Lung (tissue), 11 donors: ENCODE measurements at regions not wholly inside any gene's neighbourhood (a gene's known extent, or its start where the extent isn't known, plus 50 kb on each side); places are given as distances from the start of the nearest gene placed in this dataset.

Experiments used
- ATAC-seq: fragments of 200-7000 bp; cut with Tn5 transposase; one replicate; pipeline ENCODE4 v1.9.1; 2020; ENCODE audit warnings: moderate number of reproducible peaks; ENCODE audit not compliant: insufficient read depth, low FRiP score
- DNase-seq, 3 donors: peaks; one replicate each; pipeline ENCODE4 v3.0.0-alpha.2; 2013 to 2017
- H3K27ac ChIP-seq, 2 donors: one replicate each; pipeline ENCODE4 v1.5.1; 2013; ENCODE audit warnings: mild to moderate bottlenecking in 2 of 2, moderate library complexity in 2 of 2, control low read depth in 1 of 2, inconsistent platforms in 1 of 2, low read depth in 1 of 2, low read length in 1 of 2
- H3K27me3 ChIP-seq, 3 donors: one replicate each; pipeline ENCODE4 v1.5.1; 2013; ENCODE audit warnings: low read length in 2 of 3; ENCODE audit not compliant: control insufficient read depth in 3 of 3, insufficient read depth in 3 of 3
- H3K36me3 ChIP-seq, 4 donors: one replicate each; pipeline ENCODE4 v1.5.1; 2013; ENCODE audit warnings: low read length in 4 of 4, mild to moderate bottlenecking in 1 of 4, moderate library complexity in 1 of 4; ENCODE audit not compliant: control insufficient read depth in 4 of 4, insufficient read depth in 4 of 4
- H3K4me1 ChIP-seq, 5 donors: one replicate each; pipeline ENCODE4 v1.5.1; 2013; ENCODE audit warnings: low read length in 5 of 5, mild to moderate bottlenecking in 2 of 5, moderate library complexity in 1 of 5; ENCODE audit not compliant: control insufficient read depth in 5 of 5, insufficient read depth in 5 of 5
- H3K4me3 ChIP-seq: one replicate; pipeline ENCODE4 v1.5.1; 2013; ENCODE audit warnings: mild to moderate bottlenecking, control low read depth, moderate library complexity
- H3K9ac ChIP-seq, 2 donors: one replicate each; pipeline ENCODE4 v1.5.1; 2013; ENCODE audit warnings: low read length in 2 of 2, control low read depth in 1 of 2; ENCODE audit not compliant: insufficient read depth in 1 of 2
- H3K9me3 ChIP-seq, 4 donors: one replicate each; pipeline ENCODE4 v1.5.1; 2013; ENCODE audit warnings: low read length in 3 of 4, mild to moderate bottlenecking in 1 of 4, moderate library complexity in 1 of 4; ENCODE audit not compliant: control insufficient read depth in 4 of 4, insufficient read depth in 3 of 4
- CTCF ChIP-seq: IDR thresholded peaks from 2 replicates; pipeline ENCODE4 v1.5.1; 2012; ENCODE audit warnings: mild to moderate bottlenecking; ENCODE audit errors: control extremely low read depth, extremely low read depth
- WGBS, 2 donors: extraction: QIAGEN DNeasy Blood & Tissue Kit; methylation state at CpG; one replicate each; pipeline ENCODE4 v1.1.7; 2013; 5-methylcytosine and 5-hydroxymethylcytosine counted together
- donor health status: control.
- donor health status: control.
- donor health status: Bipolar disorder and iron deficiency.
- donor health status: healthy.
- donor health status: DM: yes; HTN: yes; CAD: no.

- H3K4me1 ChIP-seq: no peaks in the 10 kb centered on the region
- H3K27me3 ChIP-seq: no peaks in the 10 kb centered on the region
- no peak overlapping the region for H3K4me3 ChIP-seq
- H3K36me3 ChIP-seq: no peaks in the 10 kb centered on the region
- WGBS, 2 donors: 76 to 87% methylated on average over 1 of the region's 1 CpG
- H3K9me3 ChIP-seq: no peaks in the 10 kb centered on the region
- TF ChIP-seq CTCF: no peak
- H3K27ac ChIP-seq: no peak overlapping the region
- no peak for ATAC-seq
- no peak for DNase-seq
- H3K9ac ChIP-seq: no peak overlapping the region
Observed at GRCh38 chr12:84047881-84048280, 864.7 kb downstream of the SLC6A15 start.

GRCh38 chr12:84046859-84047258, 865.7 kb downstream of the SLC6A15 start:
- no peak for TF ChIP-seq CTCF
- H3K9me3 ChIP-seq: peaks cover 0 to under 1% (median 0%) of the 10 kb centered on the region in 4 donors
- no peak overlapping the region for H3K9ac ChIP-seq
- H3K4me1 ChIP-seq: no peaks in the 10 kb centered on the region
- no peak overlapping the region for H3K27ac ChIP-seq
- H3K4me3 ChIP-seq: no peak overlapping the region
- H3K36me3 ChIP-seq: no peaks in the 10 kb centered on the region
- ATAC-seq: no peak
- DNase-seq: no peak
- WGBS, 2 donors: 97% methylated on average over 2 of the region's 2 CpGs
- H3K27me3 ChIP-seq: no peaks in the 10 kb centered on the region

DNA sequence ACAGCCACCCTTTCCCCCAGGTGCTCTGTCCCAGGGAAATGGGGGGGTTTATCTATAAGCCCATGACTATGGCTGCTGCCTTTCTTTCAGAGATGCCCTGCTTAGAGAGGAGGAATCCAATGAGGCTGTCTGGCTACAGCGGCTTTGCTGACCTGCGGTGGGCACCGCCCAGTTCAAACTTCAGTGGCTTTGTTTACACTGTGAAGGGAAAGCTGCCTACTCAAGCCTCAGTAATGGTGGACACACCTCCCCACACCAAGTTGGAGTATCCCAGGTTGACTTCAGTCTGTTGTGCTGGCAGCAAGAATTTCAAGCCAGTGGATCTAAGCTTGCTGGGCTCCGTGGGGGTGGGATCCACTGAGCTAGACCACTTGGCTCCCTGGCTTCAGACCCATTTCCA, 869.2 kb downstream of the SLC6A15 start:
- 89 to 92% methylated on average over 4 of the region's 4 CpGs for WGBS, 2 donors
- ATAC-seq: no peak
- Histone ChIP-seq H3K9ac (no peak overlapping the region), H3K4me1 (no peaks in the 10 kb centered on the region), H3K27ac (no peak overlapping the region), H3K36me3 (no peaks in the 10 kb centered on the region), H3K9me3 (peaks cover 0 to 3% (median 0%) of the 10 kb centered on the region in 4 donors), H3K27me3 (no peaks in the 10 kb centered on the region), H3K4me3 (no peak overlapping the region)
- no peak for DNase-seq
- no peak for TF ChIP-seq CTCF

GRCh38 chr12:84038242-84038641, 874.4 kb downstream of the SLC6A15 start:
- Histone ChIP-seq H3K27me3 (no peaks in the 10 kb centered on the region), H3K9ac (no peak overlapping the region), H3K4me3 (no peak overlapping the region), H3K4me1 (no peaks in the 10 kb centered on the region), H3K36me3 (no peaks in the 10 kb centered on the region), H3K27ac (no peak overlapping the region), H3K9me3 (peaks cover 0 to 3% (median under 1%) of the 10 kb centered on the region in 4 donors)
- ATAC-seq (no peak), DNase-seq (no peak)
- no peak for TF ChIP-seq CTCF
- WGBS, 2 donors: 60 to 73% methylated on average over 9 of the region's 9 CpGs
